Neural progenitor cell (in vitro differentiated cells): ENCODE measurements at regions not wholly inside any gene's neighbourhood (a gene's known extent, or its start where the extent isn't known, plus 50 kb on each side); places are given as distances from the start of the nearest gene placed in this dataset.

Experiments
- EZH2phosphoT487 ChIP-seq: fragments of 200-600 bp; sonication (generic); IDR thresholded peaks from 2 replicates; pipeline ENCODE4 v1.6.1; 2017; ENCODE audit warnings: antibody characterized with exemption
- TF ChIP-seq, protein P1 (sequence below): fragments of 200-600 bp; sonication (generic); IDR thresholded peaks from 2 replicates; pipeline ENCODE4 v1.5.1; 2017; ENCODE audit warnings: antibody characterized with exemption, mild to moderate bottlenecking

DNA sequence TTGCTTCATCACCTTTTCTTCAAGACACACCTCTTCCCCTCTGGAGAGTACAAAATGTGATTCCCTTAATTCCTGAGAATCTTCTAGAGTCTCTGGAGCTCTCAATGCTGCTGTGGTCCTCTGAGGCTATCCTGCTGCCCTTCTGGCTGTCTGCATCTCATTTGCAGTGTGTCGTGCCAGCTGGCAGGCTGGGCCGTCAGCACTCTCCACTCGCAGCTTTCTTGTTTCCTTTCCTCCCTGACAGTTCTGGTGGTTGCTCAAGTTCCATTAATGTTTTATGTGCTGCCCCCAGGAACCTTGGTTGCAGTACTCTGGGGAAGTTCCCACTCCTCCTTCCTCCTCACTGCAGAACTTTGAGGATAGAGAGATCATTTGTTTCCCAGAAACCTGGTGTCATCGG lies 210.8 kb upstream of the ROPN1 start:
- TF ChIP-seq, protein P1, sequence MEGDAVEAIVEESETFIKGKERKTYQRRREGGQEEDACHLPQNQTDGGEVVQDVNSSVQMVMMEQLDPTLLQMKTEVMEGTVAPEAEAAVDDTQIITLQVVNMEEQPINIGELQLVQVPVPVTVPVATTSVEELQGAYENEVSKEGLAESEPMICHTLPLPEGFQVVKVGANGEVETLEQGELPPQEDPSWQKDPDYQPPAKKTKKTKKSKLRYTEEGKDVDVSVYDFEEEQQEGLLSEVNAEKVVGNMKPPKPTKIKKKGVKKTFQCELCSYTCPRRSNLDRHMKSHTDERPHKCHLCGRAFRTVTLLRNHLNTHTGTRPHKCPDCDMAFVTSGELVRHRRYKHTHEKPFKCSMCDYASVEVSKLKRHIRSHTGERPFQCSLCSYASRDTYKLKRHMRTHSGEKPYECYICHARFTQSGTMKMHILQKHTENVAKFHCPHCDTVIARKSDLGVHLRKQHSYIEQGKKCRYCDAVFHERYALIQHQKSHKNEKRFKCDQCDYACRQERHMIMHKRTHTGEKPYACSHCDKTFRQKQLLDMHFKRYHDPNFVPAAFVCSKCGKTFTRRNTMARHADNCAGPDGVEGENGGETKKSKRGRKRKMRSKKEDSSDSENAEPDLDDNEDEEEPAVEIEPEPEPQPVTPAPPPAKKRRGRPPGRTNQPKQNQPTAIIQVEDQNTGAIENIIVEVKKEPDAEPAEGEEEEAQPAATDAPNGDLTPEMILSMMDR = no peak
- no peak for TF ChIP-seq EZH2phosphoT487
